ENCODE measurements at regions not wholly inside any gene's neighbourhood (a gene's known extent, or its start where the extent isn't known, plus 50 kb on each side); places are given as distances from the start of the nearest gene placed in this dataset.
"Not testable (repeated sequence)": the region's sequence is repeated elsewhere in the genome, so short reads cannot be mapped to it uniquely, and the experiment has no call there.

GRCh38 chr1:103469801-103470200 lies 55.7 kb upstream of the RNPC3 start:
- DNase-seq = no peak

GRCh38 chr1:103467100-103467499 lies 58.4 kb upstream of the RNPC3 start:
- DNase-seq = no peak

GRCh38 chr1:103461161-103462105 lies 64.1 kb upstream of the RNPC3 start:
- DNase-seq = peak; percentile 16

- no peak for DNase-seq
Measured at GRCh38 chr1:103460511-103460910, 65.0 kb upstream of the RNPC3 start.

GRCh38 chr1:103459346-103459745 lies 66.2 kb upstream of the RNPC3 start:
- no peak for DNase-seq

GRCh38 chr1:103457886-103458455 lies 67.5 kb upstream of the RNPC3 start:
- DNase-seq = no peak

- no peak for DNase-seq
Measured at GRCh38 chr1:103448560-103448959, 76.9 kb upstream of the RNPC3 start.

GRCh38 chr1:103447471-103447870 lies 78.0 kb upstream of the RNPC3 start:
- DNase-seq = no peak

GRCh38 chr1:103441342-103441741 lies 84.2 kb upstream of the RNPC3 start:
- no peak for DNase-seq

- not testable (repeated sequence) for DNase-seq
Measured at GRCh38 chr1:103436568-103437100, 88.9 kb upstream of the RNPC3 start.

- no peak for DNase-seq
Measured at GRCh38 chr1:103435443-103435842, 90.1 kb upstream of the RNPC3 start.

- no peak for DNase-seq
Measured at GRCh38 chr1:103424650-103425049, 100.8 kb upstream of the RNPC3 start.

GRCh38 chr1:103416681-103417286 lies 108.7 kb upstream of the RNPC3 start:
- peak; percentile 1 for DNase-seq

GRCh38 chr1:103387898-103388297 lies 137.6 kb upstream of the RNPC3 start:
- DNase-seq = no peak

- no peak for DNase-seq
Measured at GRCh38 chr1:103373991-103374390, 151.5 kb upstream of the RNPC3 start.

GRCh38 chr1:103372866-103373265 lies 152.6 kb upstream of the RNPC3 start:
- DNase-seq = no peak

- no peak for DNase-seq
Measured at GRCh38 chr1:103371234-103371633, 154.3 kb upstream of the RNPC3 start.

GRCh38 chr1:103367186-103367585 lies 158.3 kb upstream of the RNPC3 start:
- DNase-seq = no peak

GRCh38 chr1:103365860-103366569 lies 159.5 kb upstream of the RNPC3 start:
- no peak for DNase-seq

GRCh38 chr1:103363008-103363365 lies 162.5 kb upstream of the RNPC3 start:
- DNase-seq = no peak

GRCh38 chr1:103362348-103363007 lies 163.0 kb upstream of the RNPC3 start:
- no peak for DNase-seq

GRCh38 chr1:103353391-103353790 lies 172.1 kb upstream of the RNPC3 start:
- no peak for DNase-seq

- no peak for DNase-seq
Measured at GRCh38 chr1:103348136-103348535, 177.4 kb upstream of the RNPC3 start.

Data from suppressor macrophage treated with lipopolysaccharide for 4 hours (primary cell).